HG02870 (cell line): ENCODE measurements at regions not wholly inside any gene's neighbourhood (a gene's known extent, or its start where the extent isn't known, plus 50 kb on each side); places are given as distances from the start of the nearest gene placed in this dataset.
A peak's percentile ranks its signal among the peaks of the same experiment; 100 is the strongest.
"Not testable (repeated sequence)": the region's sequence is repeated elsewhere in the genome, so short reads cannot be mapped to it uniquely, and the experiment has no call there.

Experiments used
- ATAC-seq: cut with Tn5 transposase; IDR thresholded peaks from one replicate; pipeline ENCODE4 v1.9.1; 2021; ENCODE audit warnings: mild to moderate bottlenecking, moderate library complexity; ENCODE audit not compliant: unreplicated experiment

DNA sequence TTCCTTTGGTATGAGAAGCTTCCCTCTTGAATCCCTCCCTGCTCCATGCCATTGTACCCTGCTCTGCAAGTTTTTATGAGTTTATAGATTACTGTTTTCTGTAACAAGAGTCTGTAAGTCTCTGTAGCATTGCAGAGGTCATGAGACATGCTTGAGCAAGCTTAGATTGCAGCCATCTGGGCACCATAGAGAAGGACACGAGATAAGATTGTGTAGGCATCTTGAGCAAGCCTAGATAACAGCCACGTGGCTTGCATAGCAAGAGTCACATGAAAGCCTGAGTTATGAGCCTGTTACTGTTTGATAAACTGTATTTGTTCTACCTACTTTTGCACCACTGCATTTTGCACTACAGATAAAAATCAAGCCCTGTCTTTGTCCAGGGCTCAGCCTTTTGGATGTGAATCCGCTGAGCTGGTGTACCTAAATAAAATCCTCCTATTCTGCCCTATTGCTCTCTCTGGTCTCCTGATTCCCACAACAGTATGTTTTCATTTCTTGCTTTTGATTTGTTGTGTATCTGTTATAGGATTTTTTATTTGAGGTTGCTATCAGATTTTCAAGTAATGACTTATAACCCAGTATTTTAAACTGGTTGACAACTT, 127.4 kb upstream of the ANKRD50 start:
- ATAC-seq, result no peak

DNA sequence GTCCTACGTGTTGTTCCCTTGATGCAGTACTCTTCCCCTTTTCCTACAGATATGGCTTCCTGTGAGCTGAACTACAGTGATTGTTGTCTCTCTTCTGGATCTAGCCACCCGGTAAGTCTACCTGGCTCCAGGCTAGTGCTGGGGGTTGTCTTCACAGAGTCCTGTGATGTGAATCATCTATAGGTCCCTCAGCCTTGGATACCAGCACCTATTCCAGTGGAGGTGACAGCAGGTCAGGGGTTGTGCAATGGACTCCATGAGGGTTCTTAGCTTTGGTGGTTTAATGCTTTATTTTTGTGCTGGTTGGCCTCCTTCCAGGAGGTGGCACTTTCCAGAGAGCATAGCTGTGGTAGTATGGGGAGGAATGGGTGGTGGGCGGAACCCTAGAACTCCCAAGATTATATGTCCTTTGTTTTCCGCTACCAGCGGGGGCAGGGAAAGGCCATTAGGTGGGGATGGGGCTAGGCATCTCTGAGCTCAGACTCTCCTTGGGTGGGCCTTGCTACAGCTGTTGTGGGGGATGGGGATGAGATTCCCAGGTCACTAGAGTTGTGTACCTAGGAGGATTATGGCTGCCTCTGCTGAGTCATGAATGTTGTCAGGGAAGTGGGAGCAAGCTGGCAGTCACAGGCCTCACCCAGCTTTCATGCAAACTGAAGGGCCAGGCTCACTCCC, 121.4 kb upstream of the ANKRD50 start:
- ATAC-seq, result no peak

DNA sequence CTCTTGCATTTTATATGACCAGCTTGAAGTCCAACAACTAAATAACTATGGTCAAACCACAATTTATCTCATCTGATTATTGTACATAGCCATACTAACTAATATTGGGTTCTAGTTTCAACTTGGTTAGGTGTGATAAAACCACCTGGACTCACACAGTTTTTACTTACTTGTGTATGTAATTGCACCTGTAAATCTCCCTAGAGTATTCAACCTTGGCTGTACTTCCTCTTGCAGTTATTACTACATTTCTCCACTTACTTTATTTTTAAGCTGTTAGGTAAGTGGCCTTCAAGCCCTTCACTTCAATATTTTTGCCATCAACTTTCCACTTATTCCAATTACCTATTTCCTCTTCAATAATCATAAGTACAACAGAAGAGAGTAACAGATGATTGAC, 115.8 kb upstream of the ANKRD50 start:
- ATAC-seq, result no peak

DNA sequence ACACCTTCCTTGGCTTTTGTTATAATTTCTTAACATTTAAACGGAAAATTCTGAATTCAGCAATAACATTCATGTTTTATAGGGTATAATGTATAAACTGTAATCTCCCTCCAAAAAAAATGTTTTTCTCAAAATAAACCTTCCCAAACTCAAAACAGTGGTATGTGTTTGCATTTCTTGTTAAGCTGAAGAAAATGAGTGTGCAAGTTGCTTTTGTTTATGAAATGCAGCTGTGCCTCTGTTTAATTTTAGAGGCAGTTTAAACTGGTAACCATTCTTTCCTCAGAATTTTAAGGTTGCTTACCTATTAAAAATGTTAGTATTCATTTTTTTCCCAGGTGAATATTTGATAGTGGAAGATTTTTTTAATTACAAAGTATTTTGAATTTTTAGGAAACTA, 105.0 kb upstream of the ANKRD50 start:
- no peak for ATAC-seq

DNA sequence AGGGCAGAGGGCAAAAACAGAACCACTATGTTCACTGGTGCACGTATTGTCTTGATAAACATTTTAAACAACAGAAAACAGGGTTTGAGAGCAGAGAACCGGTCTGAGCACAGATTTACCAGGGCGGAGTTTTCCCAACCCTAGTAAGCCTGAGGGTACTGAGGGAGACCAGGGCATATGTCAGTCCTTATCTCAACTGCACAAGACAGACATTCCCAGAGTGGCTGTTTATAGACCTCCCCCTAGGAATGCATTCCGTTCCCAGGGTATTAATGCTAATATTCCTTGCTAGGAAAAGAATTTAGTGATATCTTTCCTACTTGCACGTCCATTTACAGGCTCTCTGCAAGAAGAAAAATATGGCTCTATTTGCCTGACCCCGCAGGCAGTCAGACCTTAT, 99.7 kb upstream of the ANKRD50 start:
- ATAC-seq, result not testable (repeated sequence)

DNA sequence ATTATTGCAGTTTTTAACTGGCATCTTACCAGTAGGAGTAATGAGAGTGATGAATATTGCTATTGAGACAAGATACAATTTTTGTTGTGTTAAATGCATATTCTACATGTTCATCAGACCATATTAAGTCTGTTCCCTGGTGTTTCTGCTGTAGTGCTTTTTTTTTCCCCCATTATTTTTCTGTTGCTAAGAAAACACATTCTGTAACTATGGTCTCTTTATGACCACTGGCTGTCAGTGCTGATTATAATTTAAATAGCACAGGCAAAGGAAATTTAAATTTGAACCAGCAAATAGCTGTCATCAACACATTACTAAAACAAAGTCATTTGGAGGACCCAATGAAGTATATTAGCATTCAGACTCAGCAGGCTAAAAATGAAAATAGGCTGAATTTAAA, 98.3 kb upstream of the ANKRD50 start:
- no peak for ATAC-seq

DNA sequence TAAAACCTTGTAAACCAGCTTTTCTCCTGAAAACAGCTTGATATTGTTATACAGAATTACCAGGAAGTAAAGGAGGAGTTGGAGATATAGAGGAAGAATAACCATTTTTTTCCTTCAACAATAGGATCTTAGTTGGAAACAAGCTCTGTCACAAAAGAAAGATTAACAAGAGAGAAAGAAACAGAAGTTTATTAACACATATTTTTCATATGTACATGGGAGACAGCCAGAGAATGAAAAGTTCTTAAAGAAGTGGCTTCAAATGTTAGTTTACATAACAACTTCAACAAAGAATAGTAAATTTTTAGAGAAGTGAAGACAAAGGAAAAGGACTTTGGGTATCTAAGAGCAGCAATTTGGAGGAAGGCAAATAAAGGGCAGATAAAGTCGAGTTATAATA, 94.9 kb upstream of the ANKRD50 start:
- ATAC-seq, result no peak

DNA sequence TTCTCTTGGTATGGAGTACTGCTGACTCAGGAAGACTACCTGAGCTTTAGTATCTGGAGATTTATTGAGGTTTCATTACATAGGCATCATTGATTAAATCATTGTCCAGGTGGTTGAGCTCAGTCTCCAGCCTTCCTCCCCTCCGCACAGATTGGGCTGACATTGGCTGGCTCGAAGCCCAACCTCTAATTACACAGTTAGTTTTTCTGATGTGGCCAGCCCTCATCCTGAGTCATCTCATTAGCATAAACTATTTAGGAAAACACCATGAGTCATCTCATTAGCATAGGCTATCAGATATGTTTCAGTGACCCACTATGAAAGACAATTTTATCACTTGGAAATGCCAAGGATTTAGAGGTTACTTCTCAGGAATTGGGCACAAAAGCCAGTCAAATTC, 93.9 kb upstream of the ANKRD50 start:
- ATAC-seq, result no peak

DNA sequence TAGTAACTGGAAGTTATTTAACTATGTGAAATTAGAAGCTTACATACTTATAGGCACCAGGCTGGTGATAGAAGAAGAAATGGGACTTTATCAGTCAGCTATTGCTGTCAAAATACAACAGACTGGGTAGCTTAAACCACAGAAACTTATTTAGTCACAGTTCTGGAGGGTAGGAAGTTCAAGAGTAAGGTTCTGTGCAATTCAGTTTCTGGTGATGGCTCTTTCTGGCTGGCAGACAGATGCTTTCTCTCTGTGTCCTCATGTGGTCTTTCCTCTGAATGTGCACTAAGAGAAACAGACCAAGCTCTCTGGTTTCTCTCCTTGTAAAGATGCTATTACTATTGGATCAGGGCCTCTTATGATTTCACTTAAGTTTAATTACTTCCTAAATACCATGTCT, 92.1 kb upstream of the ANKRD50 start:
- ATAC-seq, result no peak

DNA sequence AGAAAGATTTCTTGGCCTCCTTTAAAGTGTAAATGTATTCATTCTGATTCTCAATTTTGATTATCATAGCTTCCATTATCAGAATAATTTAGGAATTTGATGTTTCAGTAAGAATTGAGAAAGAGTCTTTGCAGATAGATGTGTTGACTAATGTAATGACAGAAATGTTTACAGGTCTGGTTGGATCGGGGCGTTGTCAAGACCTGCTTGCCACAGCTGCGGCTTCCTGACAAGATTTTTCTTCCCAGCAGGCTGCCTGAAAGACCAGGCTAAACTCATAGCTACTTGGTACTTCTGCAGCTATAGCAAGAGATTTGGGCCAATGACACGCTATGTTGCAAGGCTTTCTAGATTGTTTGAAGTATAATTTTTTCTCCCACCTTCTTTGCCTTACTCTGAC, 91.5 kb upstream of the ANKRD50 start:
- no peak for ATAC-seq

DNA sequence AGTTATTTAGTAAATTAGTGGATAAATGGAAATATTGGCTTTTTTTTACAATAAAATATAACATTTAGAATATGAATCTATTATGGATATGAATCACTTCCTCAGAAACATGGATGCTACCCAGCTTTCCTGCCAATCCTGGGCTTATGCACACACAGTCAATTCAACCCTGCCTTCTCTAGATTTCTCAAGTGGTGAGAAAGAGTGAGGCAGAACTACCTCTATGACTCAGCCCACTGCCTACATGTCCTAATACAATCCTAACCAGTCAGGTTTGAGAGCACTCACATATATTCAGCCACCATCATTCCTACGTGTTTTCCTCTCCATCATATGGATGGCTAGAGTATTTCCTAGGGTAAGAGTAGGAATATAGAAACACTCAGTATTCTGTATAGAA, 91.1 kb upstream of the ANKRD50 start:
- peak; percentile 56 for ATAC-seq

DNA sequence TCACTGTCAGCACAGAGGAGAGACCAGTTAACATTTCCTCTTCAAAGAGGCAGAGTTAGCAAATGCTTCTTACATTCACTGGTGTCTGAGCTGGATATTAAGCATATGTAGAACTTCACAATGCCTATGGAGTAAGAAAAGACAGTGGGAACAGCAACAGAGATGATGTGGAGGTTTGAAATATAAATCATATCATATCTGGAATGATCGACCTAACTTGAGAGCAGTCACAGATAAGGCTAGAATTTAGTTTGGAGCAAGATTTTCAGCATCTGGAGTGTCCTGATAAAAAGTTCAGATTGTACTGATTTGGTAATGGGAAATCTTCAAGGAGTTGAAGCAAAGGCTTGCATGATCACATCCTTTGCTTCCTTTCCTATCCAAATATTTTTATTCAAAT, 90.5 kb upstream of the ANKRD50 start:
- ATAC-seq, result no peak

DNA sequence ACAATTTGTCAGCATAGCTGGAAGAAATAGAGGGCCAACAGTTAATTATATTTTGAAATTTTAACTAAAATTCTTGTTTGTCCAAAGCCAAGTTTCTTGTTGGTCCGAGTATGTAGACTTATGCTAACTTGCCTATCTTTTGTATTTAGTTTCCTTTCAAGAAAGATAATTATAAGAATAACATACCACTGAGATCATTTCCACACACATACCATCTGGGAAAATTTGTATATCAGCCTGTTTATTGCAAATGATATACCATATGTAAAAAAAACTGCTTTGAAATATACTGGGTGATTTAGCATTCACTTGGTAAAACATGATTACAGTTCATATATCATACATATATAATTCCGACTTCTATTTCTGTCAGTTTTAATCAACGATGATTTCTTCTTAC, 84.7 kb upstream of the ANKRD50 start:
- ATAC-seq, result no peak

DNA sequence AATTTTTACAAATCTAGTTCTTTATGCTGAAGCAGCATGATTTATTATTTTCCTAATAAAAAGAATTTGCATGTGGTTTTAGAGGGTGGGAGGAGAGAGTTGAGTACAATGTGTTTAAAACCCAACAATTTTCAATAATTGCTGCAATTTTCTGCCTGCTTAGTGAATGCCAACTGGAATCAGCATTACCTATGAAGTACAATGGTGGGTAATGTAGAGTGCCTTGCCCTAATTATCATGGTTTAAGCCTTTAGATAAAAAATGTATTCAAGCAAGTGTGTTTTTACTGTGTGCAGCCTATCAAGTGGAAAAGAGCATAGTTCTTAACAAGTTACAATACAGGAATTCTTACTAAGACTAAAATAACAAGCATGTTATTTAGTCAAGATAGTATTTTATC, 77.9 kb upstream of the ANKRD50 start:
- no peak for ATAC-seq

DNA sequence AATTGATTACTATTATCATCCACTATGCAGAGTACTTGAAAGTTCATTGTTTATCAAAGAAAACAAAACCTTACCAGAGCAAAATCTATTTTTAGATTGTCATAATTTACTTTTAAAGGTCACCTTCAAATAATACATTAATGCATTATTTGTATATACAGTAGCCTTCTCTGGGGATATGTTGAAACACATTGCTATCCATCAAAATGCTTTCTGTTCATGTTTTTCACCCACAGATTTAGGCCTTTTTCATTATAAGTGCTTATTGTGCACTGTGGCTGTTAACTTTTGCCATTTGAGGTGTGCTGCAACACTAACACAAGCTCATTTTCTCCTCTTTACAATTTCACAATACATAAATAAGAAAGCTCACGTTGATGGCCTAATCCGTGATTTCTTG, 74.1 kb upstream of the ANKRD50 start:
- ATAC-seq, result no peak

DNA sequence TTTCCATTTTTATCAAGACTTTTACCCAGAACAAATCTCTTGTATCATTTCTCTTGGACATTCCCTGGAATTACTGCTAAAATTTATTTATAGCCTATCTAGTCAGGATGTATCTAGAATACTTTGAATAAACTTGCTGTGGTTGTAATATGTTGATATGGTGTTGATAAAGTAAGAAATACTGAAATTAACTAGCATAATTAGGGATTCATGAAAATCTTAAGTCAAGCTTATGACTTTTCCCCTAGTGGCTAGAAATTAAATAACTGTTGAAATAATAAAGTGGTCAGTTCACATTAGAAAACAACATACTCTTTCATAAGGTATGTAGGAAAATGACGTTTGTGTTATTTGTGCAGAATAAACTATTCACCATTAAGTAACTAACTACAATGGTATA, 73.1 kb upstream of the ANKRD50 start:
- no peak for ATAC-seq

DNA sequence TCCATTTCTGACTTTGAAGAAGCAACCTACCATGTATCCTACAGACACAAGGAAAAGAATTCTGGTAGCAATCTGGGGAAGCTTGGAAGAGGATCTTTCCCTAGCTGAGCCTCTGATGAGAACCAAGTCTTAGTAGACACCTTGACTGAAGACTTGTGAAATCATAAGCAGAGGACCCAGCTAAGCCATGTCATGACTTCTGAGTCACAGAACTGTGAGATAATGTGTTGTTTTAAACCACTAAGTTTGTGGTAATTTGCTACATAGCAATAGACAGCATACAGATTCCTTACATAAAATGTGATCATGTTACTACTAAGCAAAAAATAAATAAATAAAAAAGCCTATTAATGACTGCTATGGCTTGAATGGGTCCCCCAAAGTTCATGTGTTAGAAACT, 71.3 kb upstream of the ANKRD50 start:
- ATAC-seq, result no peak

DNA sequence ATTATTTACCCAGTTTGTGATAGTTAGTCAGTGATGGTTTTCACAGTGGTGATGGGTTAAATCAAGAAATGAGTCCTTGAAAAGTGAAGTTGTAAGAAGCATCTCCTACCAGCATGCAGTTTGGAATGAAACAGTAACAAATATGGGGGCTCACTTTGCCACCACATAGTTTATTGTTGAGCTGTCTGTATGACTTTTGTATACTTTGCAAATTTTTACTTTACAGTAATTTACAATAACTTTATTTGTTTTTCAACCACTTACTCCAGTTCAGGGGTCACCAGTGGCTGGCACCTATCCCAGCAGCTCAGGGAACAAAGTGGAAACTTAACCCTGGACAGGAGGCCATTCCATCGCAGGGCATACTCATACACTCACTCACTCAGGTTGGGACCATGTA, 64.5 kb upstream of the ANKRD50 start:
- no peak for ATAC-seq

DNA sequence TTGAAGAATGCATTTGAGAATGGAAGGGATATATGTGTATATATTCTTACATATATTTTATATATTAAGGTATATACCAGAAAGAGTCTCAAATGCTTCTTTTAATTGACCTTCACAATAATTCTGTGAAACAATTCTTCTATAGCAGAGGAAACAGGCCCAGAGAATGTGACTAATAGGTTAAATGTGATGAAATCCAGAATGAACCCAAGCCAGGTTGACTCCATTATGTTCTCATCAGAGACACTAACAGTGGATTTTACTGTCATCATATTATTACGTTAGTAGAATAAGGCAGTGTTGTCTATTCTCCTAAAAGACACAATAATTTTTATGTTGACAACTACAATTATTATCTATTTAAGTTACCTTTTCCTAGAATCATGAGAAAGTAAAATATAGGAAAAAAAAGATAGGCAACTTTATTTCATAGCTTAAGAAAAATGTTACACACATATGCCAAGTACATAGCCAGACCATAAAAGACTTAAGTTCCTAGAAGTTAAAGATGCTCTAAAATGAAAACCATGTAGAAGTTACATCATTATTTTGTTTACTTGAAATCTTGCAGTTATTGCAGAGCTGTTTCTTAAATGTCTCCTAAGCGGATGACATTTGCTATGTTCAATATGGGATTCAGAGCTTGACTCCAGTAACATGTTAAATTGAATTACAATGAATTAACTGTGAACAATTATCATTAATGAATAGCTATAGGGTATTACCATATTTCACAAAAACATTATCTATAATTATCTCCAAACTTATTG, 56.2 kb upstream of the ANKRD50 start:
- ATAC-seq, result no peak

DNA sequence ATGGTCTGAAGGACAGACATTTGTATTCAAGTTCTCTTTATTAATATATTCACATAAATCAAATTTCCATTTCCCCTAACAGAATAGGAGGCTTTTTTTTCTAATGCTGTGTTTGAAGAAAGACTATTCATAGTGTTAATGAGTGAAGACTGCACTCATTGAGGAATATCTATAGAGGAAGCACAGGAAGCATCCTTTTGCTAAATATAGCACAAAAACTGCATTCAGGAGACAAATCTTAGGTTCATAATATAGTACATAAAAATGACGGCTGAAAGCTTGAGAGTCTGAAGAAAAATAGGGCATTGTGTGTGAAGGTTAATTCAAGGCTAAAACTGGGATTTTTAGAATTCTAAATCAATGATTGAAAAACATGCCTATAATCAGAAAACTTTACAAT, 50.4 kb upstream of the ANKRD50 start:
- no peak for ATAC-seq
